Transverse colon (tissue), 4 donors: ENCODE measurements at regions not wholly inside any gene's neighbourhood (a gene's known extent, or its start where the extent isn't known, plus 50 kb on each side); places are given as distances from the start of the nearest gene placed in this dataset.

Source experiments
- DNase-seq: peaks from one replicate; pipeline ENCODE4 v3.0.0-alpha.2; 2019
- H3K27ac ChIP-seq, 4 donors: fragments of 200-600 bp; sonication (generic); 2 replicates each; pipeline ENCODE4 v1.5.1; 2016 to 2018; ENCODE audit warnings: inconsistent platforms in 4 of 4
- H3K27me3 ChIP-seq: fragments of 200-600 bp; sonication (generic); 2 replicates; pipeline ENCODE4 v1.5.1; 2017; ENCODE audit warnings: inconsistent platforms
- H3K36me3 ChIP-seq, 4 donors: fragments of 200-600 bp; sonication (generic); 2 replicates each; pipeline ENCODE4 v1.5.1; 2017 to 2019; ENCODE audit warnings: inconsistent platforms in 4 of 4
- H3K4me1 ChIP-seq, 4 donors: fragments of 200-600 bp; sonication (generic); 2 replicates each; pipeline ENCODE4 v1.5.1; 2017 to 2020; ENCODE audit warnings: inconsistent platforms in 4 of 4
- H3K4me3 ChIP-seq, 4 donors: fragments of 200-600 bp; sonication (generic); 1 replicate in 1 of 4; 2 replicates in 3 of 4; pipeline versions ENCODE4 v1.5.1 to v1.6.1; 2017 to 2019; ENCODE audit warnings: inconsistent platforms in 4 of 4
- H3K9me3 ChIP-seq, 2 donors: fragments of 200-600 bp; sonication (generic); 2 replicates each; pipeline ENCODE4 v1.5.1; 2017 to 2019; ENCODE audit warnings: inconsistent platforms in 2 of 2
- CTCF ChIP-seq, 5 experiments: fragments of 200-600 bp in 3 of 5; fragments of 450-650 bp in 2 of 5; sonication (generic) in 3 of 5; IDR thresholded peaks; 1 replicate in 2 of 5; 2 replicates in 3 of 5; pipeline ENCODE4 v1.5.1; 2016 to 2017; ENCODE audit warnings: antibody characterized with exemption in 5 of 5, inconsistent platforms in 3 of 5, mild to moderate bottlenecking in 2 of 5, moderate library complexity in 1 of 5
- EP300 ChIP-seq: sonication (generic); formaldehyde crosslinking; IDR thresholded peaks from one replicate; pipeline ENCODE4 v1.6.1; 2017; ENCODE audit warnings: antibody characterized with exemption, low read depth
- POLR2A ChIP-seq: fragments of 450-650 bp; IDR thresholded peaks from one replicate; pipeline ENCODE4 v1.6.1; 2016; ENCODE audit warnings: antibody characterized with exemption, mild to moderate bottlenecking, moderate library complexity
- POLR2AphosphoS5 ChIP-seq, 3 donors: sonication (generic); formaldehyde crosslinking; IDR thresholded peaks; one replicate each; pipeline ENCODE4 v1.6.1; 2016; ENCODE audit warnings: antibody characterized with exemption in 3 of 3
- WGBS, 2 donors: methylation state at CpG; one replicate each; pipeline ENCODE4 v1.1.5; 2018; ENCODE audit warnings: low coverage in 1 of 2; 5-methylcytosine and 5-hydroxymethylcytosine counted together
- in situ Hi-C, 4 donors: fragments of 200-750 bp; cut with MboI; loops; one replicate each; pipeline versions ENCODE4 v1.15.0 to v1.15.1; 2017; ENCODE audit warnings: low sequenced_read_pairs in 3 of 4, low pct_ligation_motif_present in 1 of 4, low pct_unique_long_range_greater_than_20kb in 1 of 4
- intact Hi-C: fragments of 100-400 bp; cut with DNase I; formaldehyde crosslinking; loops from one replicate; pipeline ENCODE4 v1.15.1; 2023; ENCODE audit warnings: low total_unique reads

- in situ Hi-C loops (no loop called here), intact Hi-C loops (no loop called here)
- no peak for DNase-seq
- no peak overlapping the region for H3K4me3 ChIP-seq
- H3K36me3 ChIP-seq: no peaks in the 10 kb centered on the region
- peaks cover 0 to 4% (median 0%) of the 10 kb centered on the region in 4 donors for H3K4me1 ChIP-seq
- TF ChIP-seq POLR2AphosphoS5 (IDR thresholded peaks at IDR 0.05) (no peak), EP300 (no peak)
- H3K9me3 ChIP-seq: no peaks in the 10 kb centered on the region
- no peak overlapping the region for H3K27ac ChIP-seq
- WGBS, 2 donors: 50 to 51% methylated on average over 1 of the region's 1 CpG
- no peaks in the 10 kb centered on the region for H3K27me3 ChIP-seq
These were observed 329.9 kb upstream of the AGTR1 start for GRCh38 chr3:148367756-148368155.

GRCh38 chr3:148369381-148369780, 328.3 kb upstream of the AGTR1 start:
- in situ Hi-C loops (no loop called here), intact Hi-C loops (no loop called here)
- Histone ChIP-seq H3K27me3 (no peaks in the 10 kb centered on the region), H3K4me1 (peaks cover 0 to 5% (median 0%) of the 10 kb centered on the region in 4 donors), H3K27ac (no peak overlapping the region), H3K4me3 (no peak overlapping the region), H3K36me3 (no peaks in the 10 kb centered on the region), H3K9me3 (no peaks in the 10 kb centered on the region)
- 91 to 93% methylated on average over 2 of the region's 2 CpGs for WGBS, 2 donors
- no peak for DNase-seq
- TF ChIP-seq POLR2AphosphoS5 (IDR thresholded peaks at IDR 0.05) (no peak), CTCF (IDR thresholded peaks at IDR 0.05) (no peak), EP300 (no peak), POLR2A (no peak)

- no peak for DNase-seq
- H3K4me3 ChIP-seq: no peak overlapping the region
- intact Hi-C loops (loop anchor here (10.0 kb wide), 1 partner anchor 572 kb away; no protein-coding TSS in a partner anchor), in situ Hi-C loops (no loop called here)
- peaks cover 0 to 5% (median 0%) of the 10 kb centered on the region in 4 donors for H3K4me1 ChIP-seq
- H3K27me3 ChIP-seq: no peaks in the 10 kb centered on the region
- H3K36me3 ChIP-seq: no peaks in the 10 kb centered on the region
- 83 to 86% methylated on average over 2 of the region's 2 CpGs for WGBS, 2 donors
- no peaks in the 10 kb centered on the region for H3K9me3 ChIP-seq
- no peak for TF ChIP-seq POLR2A
- TF ChIP-seq EP300: no peak
- TF ChIP-seq CTCF (IDR thresholded peaks at IDR 0.05): no peak
- TF ChIP-seq POLR2AphosphoS5 (IDR thresholded peaks at IDR 0.05): no peak
- no peak overlapping the region for H3K27ac ChIP-seq
These were observed 325.4 kb upstream of the AGTR1 start for GRCh38 chr3:148372206-148372875.

GRCh38 chr3:148373961-148374360, 323.7 kb upstream of the AGTR1 start:
- Histone ChIP-seq H3K27ac (no peak overlapping the region), H3K4me3 (no peak overlapping the region), H3K36me3 (no peaks in the 10 kb centered on the region), H3K9me3 (no peaks in the 10 kb centered on the region), H3K27me3 (no peaks in the 10 kb centered on the region), H3K4me1 (peaks cover 0 to 5% (median 0%) of the 10 kb centered on the region in 4 donors)
- DNase-seq: no peak
- intact Hi-C loops (loop anchor here (10.0 kb wide), 1 partner anchor 571 kb away; no protein-coding TSS in a partner anchor), in situ Hi-C loops (no loop called here)
- no peak for TF ChIP-seq POLR2AphosphoS5 (IDR thresholded peaks at IDR 0.05)
- no peak for TF ChIP-seq EP300
- TF ChIP-seq CTCF (IDR thresholded peaks at IDR 0.05): no peak
- no peak for TF ChIP-seq POLR2A
